Fibroblast of villous mesenchyme (primary cell): ENCODE measurements at regions not wholly inside any gene's neighbourhood (a gene's known extent, or its start where the extent isn't known, plus 50 kb on each side); places are given as distances from the start of the nearest gene placed in this dataset.

Experiments used
- DNase-seq: peaks from one replicate; pipeline ENCODE4 v3.0.0-alpha.2; 2010; ENCODE audit warnings: low read depth
- H3K4me3 ChIP-seq: 2 replicates; pipeline ENCODE4 v1.5.1; 2011; ENCODE audit warnings: low read depth, mild to moderate bottlenecking, low read length
- CTCF ChIP-seq: IDR thresholded peaks from 2 replicates; pipeline ENCODE4 v1.5.1; 2012; ENCODE audit warnings: low read depth, mild to moderate bottlenecking, low read length; ENCODE audit not compliant: insufficient read depth

GRCh38 chr2:142270990-142271389 lies 140.2 kb upstream of the LRP1B start:
- no peak for TF ChIP-seq CTCF
- H3K4me3 ChIP-seq = no peak overlapping the region
- DNase-seq = no peak

DNA sequence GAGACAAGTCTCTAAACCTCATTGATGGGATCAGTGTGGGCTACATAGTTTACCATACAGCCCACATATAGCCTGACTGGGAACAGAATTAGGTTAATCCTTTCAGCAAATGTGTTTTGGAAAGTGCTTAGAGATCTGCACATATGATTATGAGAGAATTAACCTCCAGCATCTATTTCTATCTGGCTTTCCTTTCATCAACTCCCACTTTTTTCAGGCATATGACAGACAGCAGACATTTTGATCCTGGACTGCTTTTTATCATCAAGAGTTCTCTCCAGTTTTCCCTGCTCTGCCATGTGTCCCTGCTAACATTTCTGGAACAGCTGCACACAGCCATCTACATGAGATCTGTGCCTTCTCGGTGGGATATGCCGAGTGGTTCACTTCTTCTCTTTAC lies 139.5 kb upstream of the LRP1B start:
- no peak for TF ChIP-seq CTCF
- H3K4me3 ChIP-seq = no peak overlapping the region
- DNase-seq = no peak

- no peak for DNase-seq
- no peak overlapping the region for H3K4me3 ChIP-seq
- no peak for TF ChIP-seq CTCF
Observed at GRCh38 chr2:142259356-142259755, 128.5 kb upstream of the LRP1B start.

GRCh38 chr2:142254031-142254430 lies 123.2 kb upstream of the LRP1B start:
- TF ChIP-seq CTCF = no peak

GRCh38 chr2:142241016-142241415 lies 110.2 kb upstream of the LRP1B start:
- no peak overlapping the region for H3K4me3 ChIP-seq
- TF ChIP-seq CTCF = no peak
- no peak for DNase-seq

More at GRCh38 chr2:142254031-142254430, 123.2 kb upstream of the LRP1B start:
- no peak for DNase-seq
- no peak overlapping the region for H3K4me3 ChIP-seq

GRCh38 chr2:142236181-142236580 lies 105.4 kb upstream of the LRP1B start:
- no peak for TF ChIP-seq CTCF
- DNase-seq = no peak
- no peak overlapping the region for H3K4me3 ChIP-seq

DNA sequence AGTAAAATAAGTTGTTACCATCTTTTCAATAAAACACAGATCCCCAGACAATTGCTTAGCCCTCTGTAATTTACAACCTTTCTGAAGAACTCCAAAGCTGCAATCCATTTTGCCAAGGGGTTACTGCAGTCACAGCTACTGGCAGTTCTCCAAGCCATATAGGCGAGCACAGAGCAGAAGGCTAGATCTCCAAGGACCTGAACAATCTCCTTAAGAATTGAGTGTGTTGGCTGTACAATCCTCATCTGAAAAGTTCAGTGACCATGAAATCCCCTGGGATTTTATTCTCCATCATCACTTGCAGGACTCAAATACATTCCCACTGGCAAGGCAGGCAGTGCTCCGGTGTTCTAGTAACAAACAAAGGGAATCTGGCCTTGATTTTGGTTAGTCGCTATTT lies 103.9 kb upstream of the LRP1B start:
- no peak for DNase-seq
- TF ChIP-seq CTCF = no peak

More for the DNA sequence above, 103.9 kb upstream of the LRP1B start:
- H3K4me3 ChIP-seq = no peak overlapping the region
